Lung (tissue), 11 donors: ENCODE measurements at regions not wholly inside any gene's neighbourhood (a gene's known extent, or its start where the extent isn't known, plus 50 kb on each side); places are given as distances from the start of the nearest gene placed in this dataset.

ENCODE experiments used
- ATAC-seq: fragments of 200-7000 bp; cut with Tn5 transposase; one replicate; pipeline ENCODE4 v1.9.1; 2020; ENCODE audit warnings: moderate number of reproducible peaks; ENCODE audit not compliant: insufficient read depth, low FRiP score
- DNase-seq, 3 donors: peaks; one replicate each; pipeline ENCODE4 v3.0.0-alpha.2; 2013 to 2017
- H3K27ac ChIP-seq, 2 donors: one replicate each; pipeline ENCODE4 v1.5.1; 2013; ENCODE audit warnings: mild to moderate bottlenecking in 2 of 2, moderate library complexity in 2 of 2, control low read depth in 1 of 2, inconsistent platforms in 1 of 2, low read depth in 1 of 2, low read length in 1 of 2
- H3K27me3 ChIP-seq, 3 donors: one replicate each; pipeline ENCODE4 v1.5.1; 2013; ENCODE audit warnings: low read length in 2 of 3; ENCODE audit not compliant: control insufficient read depth in 3 of 3, insufficient read depth in 3 of 3
- H3K36me3 ChIP-seq, 4 donors: one replicate each; pipeline ENCODE4 v1.5.1; 2013; ENCODE audit warnings: low read length in 4 of 4, mild to moderate bottlenecking in 1 of 4, moderate library complexity in 1 of 4; ENCODE audit not compliant: control insufficient read depth in 4 of 4, insufficient read depth in 4 of 4
- H3K4me1 ChIP-seq, 5 donors: one replicate each; pipeline ENCODE4 v1.5.1; 2013; ENCODE audit warnings: low read length in 5 of 5, mild to moderate bottlenecking in 2 of 5, moderate library complexity in 1 of 5; ENCODE audit not compliant: control insufficient read depth in 5 of 5, insufficient read depth in 5 of 5
- H3K4me3 ChIP-seq: one replicate; pipeline ENCODE4 v1.5.1; 2013; ENCODE audit warnings: mild to moderate bottlenecking, control low read depth, moderate library complexity
- H3K9ac ChIP-seq, 2 donors: one replicate each; pipeline ENCODE4 v1.5.1; 2013; ENCODE audit warnings: low read length in 2 of 2, control low read depth in 1 of 2; ENCODE audit not compliant: insufficient read depth in 1 of 2
- H3K9me3 ChIP-seq, 4 donors: one replicate each; pipeline ENCODE4 v1.5.1; 2013; ENCODE audit warnings: low read length in 3 of 4, mild to moderate bottlenecking in 1 of 4, moderate library complexity in 1 of 4; ENCODE audit not compliant: control insufficient read depth in 4 of 4, insufficient read depth in 3 of 4
- CTCF ChIP-seq: IDR thresholded peaks from 2 replicates; pipeline ENCODE4 v1.5.1; 2012; ENCODE audit warnings: mild to moderate bottlenecking; ENCODE audit errors: control extremely low read depth, extremely low read depth
- whole genome bisulfite sequencing, 2 donors: extraction: QIAGEN DNeasy Blood & Tissue Kit; methylation state at CpG; one replicate each; pipeline ENCODE4 v1.1.7; 2013; 5-methylcytosine and 5-hydroxymethylcytosine counted together
- donor health status: control.
- donor health status: control.
- donor health status: Bipolar disorder and iron deficiency.
- donor health status: healthy.
- donor health status: DM: yes; HTN: yes; CAD: no.

DNA sequence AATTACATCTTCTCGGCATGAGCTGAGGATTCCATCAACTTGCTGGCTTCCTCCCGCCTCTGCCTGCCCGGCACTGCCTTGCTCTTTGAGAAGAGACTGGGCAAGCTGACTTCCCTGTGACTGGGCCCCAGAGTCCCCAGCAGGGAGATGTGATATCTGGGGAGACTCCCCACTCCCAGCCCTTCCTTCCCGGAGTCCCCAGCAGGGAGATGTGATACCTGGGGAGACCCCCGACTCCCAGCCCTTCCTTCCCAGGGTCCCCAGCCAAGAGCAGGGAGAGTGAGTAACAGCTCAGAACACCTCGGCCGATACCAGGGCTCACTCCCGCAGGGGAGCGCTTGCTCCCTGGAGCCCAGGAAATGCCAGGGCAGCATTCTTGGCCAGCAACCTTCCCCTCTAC is 90.1 kb upstream of the NEURL1B start:
- no peak for DNase-seq

DNA sequence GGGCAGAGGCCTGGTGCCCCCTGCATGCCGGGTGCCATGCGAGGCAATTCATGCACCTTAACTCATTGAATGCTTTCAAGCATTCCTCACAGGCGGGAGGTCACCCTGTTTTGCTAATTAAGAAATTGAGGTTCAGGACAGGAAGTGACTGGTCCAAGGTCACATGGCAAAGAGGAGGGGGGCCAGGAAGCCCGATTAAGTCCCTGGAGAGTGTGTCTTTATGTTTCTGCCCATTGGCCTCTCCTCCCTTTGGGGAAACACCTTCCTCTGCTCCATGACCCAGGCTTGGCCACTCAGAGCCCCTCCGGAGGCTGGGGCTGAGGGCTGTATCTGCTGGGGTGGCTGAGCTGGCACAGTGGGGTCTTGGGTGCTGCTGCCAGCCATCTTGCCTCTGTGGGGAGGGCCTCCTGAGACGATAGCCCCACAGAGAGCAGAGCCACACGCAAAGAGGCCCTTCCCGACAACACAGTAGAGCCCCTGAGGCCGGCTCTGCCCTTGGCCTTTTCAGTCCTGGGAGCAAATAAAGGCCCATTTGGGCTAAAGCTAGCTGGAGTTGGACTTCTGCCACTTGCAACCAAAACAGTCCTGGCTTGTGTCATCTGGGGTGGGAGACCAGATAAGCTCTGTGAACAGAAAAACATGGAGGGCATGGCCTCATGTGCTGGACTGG is 90.8 kb upstream of the NEURL1B start:
- no peaks in the 10 kb centered on the region for H3K36me3 ChIP-seq
- H3K9me3 ChIP-seq, result no peaks in the 10 kb centered on the region
- no peak overlapping the region for H3K27ac ChIP-seq
- H3K27me3 ChIP-seq, result no peaks in the 10 kb centered on the region
- no peak for TF ChIP-seq CTCF
- H3K4me1 ChIP-seq, result peaks cover 0 to 22% (median 5%) of the 10 kb centered on the region in 5 donors
- 83 to 85% methylated on average over 9 of the region's 9 CpGs for WGBS, 2 donors
- no peak for DNase-seq
- no peak overlapping the region for H3K9ac ChIP-seq
- ATAC-seq, result no peak
- H3K4me3 ChIP-seq, result no peak overlapping the region

More for the DNA sequence above, 90.1 kb upstream of the NEURL1B start:
- Histone ChIP-seq H3K36me3 (no peaks in the 10 kb centered on the region), H3K9ac (no peak overlapping the region), H3K4me1 (peaks cover 0 to 28% (median 5%) of the 10 kb centered on the region in 5 donors), H3K27ac (no peak overlapping the region), H3K9me3 (no peaks in the 10 kb centered on the region), H3K27me3 (no peaks in the 10 kb centered on the region), H3K4me3 (no peak overlapping the region)
- ATAC-seq, result no peak
- 76 to 87% methylated on average over 9 of the region's 9 CpGs for WGBS, 2 donors
- no peak for TF ChIP-seq CTCF

GRCh38 chr5:172549696-172550095 is 91.4 kb upstream of the NEURL1B start:
- H3K27ac ChIP-seq, result no peak overlapping the region
- no peak for TF ChIP-seq CTCF
- H3K9me3 ChIP-seq, result no peaks in the 10 kb centered on the region
- ATAC-seq, result no peak
- no peaks in the 10 kb centered on the region for H3K36me3 ChIP-seq
- DNase-seq, result peak; percentile 53 to 64 (median 60)
- H3K4me1 ChIP-seq, result peaks cover 0 to 17% (median under 1%) of the 10 kb centered on the region in 5 donors
- 86 to 90% methylated on average over 13 of the region's 13 CpGs for WGBS, 2 donors
- H3K9ac ChIP-seq, result no peak overlapping the region
- H3K27me3 ChIP-seq, result no peaks in the 10 kb centered on the region
- no peak overlapping the region for H3K4me3 ChIP-seq
